HCEC 1CT (cell line): ENCODE measurements at regions not wholly inside any gene's neighbourhood (a gene's known extent, or its start where the extent isn't known, plus 50 kb on each side); places are given as distances from the start of the nearest gene placed in this dataset.

Source experiments
- DNase-seq: peaks from one replicate; pipeline ENCODE4 v3.0.0-alpha.2; 2017

- DNase-seq = no peak
These were observed 345.3 kb downstream of the EN1 start for GRCh38 chr2:118502106-118502505.

DNA sequence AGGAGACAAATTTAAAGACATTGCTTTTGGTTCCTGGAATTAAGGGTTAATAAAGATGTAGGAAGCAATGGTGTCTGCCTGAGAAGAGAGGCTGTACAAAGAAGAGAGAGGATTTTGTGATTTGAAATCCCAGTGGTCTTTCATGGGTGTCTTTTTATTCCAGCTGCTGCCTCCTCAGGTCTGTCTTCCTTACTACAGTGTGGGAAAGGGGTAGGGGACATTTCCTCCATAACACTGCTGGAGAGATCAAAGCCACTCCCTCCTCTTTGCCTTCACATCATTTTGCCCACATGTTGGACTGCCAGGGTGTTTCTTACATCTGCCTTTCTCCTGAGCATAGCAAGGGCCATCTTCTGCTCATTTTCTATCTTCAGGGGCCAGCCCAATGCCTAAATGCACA, 348.5 kb downstream of the EN1 start:
- no peak for DNase-seq

GRCh38 chr2:118496870-118497611, 350.4 kb downstream of the EN1 start:
- DNase-seq = no peak

DNA sequence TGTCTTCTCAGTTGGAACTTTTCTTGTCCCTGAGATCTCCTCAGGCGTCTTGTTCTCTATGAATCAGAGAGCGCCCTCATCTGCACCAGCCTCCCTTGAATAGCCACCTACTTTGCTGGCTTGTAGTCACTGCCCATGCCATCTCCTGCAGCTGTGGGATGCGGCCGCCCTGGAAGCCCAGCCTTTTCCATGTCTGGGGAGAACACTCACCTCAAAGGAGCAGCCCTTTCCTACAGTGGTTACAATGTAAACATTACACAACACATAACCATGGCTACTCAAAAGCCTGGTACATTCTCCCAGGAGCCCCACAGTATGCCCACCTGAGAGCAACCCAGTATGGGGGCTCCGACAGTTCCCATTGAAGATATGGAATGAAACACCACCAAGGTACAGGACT, 351.0 kb downstream of the EN1 start:
- DNase-seq = no peak

- no peak for DNase-seq
These were observed 352.2 kb downstream of the EN1 start for GRCh38 chr2:118495290-118495689.

DNA sequence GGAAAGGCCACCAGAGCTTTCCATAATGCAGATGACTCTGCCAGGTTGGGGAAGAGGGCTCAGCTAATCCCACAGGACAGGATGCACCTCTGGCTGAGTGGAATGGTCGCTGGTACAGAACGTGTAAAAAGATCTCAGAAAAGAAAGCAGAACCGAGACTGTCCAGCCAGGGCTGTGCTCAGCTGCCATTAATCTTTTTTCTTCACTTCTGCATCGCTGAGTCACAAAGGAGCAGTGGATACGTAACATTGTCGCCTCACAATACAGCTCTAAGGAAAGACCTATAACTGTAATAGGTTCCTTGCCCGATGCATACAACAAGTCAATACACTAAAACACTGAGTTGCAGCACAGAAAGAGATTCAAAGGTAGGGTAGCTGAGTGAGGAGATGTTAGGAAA, 354.2 kb downstream of the EN1 start:
- no peak for DNase-seq

- no peak for DNase-seq
These were observed 355.1 kb downstream of the EN1 start for GRCh38 chr2:118492335-118492734.

GRCh38 chr2:118490330-118490729, 357.1 kb downstream of the EN1 start:
- DNase-seq = no peak

DNA sequence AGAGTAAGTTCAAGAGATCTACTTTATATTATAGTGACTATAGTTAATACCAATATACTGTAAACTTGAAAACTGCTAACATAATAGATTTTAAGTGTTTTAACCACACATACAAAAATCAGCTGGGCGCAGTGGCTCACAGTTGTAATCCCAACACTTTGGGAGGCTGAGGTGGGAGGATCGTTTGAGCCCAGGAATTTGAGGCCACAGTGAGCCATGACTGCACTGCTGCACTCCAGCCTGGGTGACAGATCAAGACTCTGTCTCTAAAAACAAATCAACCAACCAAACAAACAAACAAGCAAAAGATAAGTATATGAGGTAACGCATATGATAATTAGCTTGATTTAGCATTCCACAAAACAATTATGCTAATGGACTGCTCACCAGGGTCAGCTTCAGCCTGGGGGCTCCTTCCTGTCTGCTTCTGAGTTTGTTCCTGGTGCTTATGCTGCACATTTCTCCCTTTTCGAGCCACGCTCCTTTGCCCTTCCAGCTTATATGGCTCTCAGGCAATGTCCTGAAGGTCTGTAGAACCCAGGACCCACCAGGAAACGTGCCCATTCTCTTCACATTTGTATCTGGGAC, 357.6 kb downstream of the EN1 start:
- no peak for DNase-seq

DNA sequence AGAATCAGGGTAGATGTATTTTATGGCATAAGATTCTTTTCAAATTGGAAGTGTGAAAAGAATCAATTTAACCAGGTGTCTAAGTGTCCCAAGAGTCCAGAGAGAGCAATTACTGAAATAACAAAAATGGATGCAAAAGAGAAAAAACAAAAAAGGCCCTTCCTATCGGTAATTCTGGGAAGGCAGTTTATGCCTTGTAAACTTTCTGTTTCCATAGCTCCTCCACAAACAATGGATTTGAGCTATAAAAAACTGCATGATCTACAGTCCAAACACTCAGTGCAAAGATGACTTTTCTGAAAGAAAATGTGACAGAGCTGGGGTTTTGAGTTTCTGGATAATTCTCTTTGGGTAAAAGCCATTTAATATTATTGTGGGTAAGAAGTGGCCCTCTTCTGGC, 366.1 kb downstream of the EN1 start:
- no peak for DNase-seq

GRCh38 chr2:118479020-118479419, 368.4 kb downstream of the EN1 start:
- no peak for DNase-seq

- no peak for DNase-seq
These were observed 370.2 kb downstream of the EN1 start for GRCh38 chr2:118477111-118477862.

GRCh38 chr2:118475622-118476205, 371.7 kb downstream of the EN1 start:
- DNase-seq = no peak

- DNase-seq = no peak
These were observed 372.9 kb downstream of the EN1 start for GRCh38 chr2:118474541-118474920.

DNA sequence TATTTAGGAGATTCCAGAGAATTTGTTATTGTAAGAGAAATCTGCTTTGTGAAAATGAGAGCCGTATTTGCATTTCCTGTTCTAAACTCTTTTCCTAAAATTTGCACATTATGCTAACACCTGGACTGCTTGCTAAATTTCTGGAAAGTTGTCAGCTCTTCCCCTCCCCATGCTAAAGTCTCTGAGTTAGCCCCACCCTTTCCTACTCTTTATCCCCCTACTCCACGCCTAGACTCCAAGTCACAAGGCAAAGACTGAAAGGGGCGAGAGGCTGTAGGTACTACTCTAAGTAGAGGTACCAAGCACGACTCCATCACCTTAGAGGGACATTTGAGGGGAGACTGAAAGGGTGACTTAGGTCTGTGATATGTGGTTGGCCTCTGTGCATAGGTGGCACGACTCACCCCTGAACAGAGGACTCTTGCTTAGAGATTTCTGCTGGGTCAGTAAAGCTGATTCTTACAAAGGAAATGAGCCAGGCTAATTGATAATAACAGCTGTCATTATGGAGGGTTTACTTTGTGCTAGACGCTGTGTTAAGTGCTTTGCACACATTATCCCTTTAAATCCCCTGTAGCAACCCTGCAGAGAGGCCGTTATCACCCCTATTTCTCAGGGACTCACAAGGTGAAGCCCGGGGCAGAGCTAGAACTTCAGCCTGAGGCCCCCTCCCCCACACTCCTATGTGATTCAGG, 373.5 kb downstream of the EN1 start:
- DNase-seq = no peak

DNA sequence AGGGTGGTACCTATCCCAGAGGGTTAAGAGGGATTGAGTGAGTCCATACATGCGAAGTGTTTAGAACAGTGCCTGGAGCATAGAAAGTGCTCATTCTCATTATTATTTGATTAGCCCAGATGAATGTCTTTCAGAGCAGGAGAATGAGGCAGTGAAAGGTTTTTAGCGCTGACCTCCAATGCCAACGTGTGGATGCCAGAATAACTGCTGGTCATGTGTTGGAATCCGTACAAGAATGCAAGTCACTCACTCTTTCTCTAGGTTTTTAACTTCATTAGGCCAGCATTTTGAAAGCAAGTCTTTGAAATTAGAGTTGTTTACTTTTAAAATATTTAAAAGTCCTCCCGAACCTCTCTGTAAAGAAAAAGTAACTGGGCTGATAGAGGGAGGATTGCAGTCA, 374.2 kb downstream of the EN1 start:
- no peak for DNase-seq

GRCh38 chr2:118470297-118470696, 377.2 kb downstream of the EN1 start:
- DNase-seq = no peak

GRCh38 chr2:118469103-118469502, 378.3 kb downstream of the EN1 start:
- no peak for DNase-seq

- no peak for DNase-seq
These were observed 376.4 kb downstream of the INSIG2 start for GRCh38 chr2:118464546-118465265.

- DNase-seq = no peak
These were observed 375.8 kb downstream of the INSIG2 start for GRCh38 chr2:118464046-118464445.

GRCh38 chr2:118460425-118460824, 372.2 kb downstream of the INSIG2 start:
- DNase-seq = no peak

DNA sequence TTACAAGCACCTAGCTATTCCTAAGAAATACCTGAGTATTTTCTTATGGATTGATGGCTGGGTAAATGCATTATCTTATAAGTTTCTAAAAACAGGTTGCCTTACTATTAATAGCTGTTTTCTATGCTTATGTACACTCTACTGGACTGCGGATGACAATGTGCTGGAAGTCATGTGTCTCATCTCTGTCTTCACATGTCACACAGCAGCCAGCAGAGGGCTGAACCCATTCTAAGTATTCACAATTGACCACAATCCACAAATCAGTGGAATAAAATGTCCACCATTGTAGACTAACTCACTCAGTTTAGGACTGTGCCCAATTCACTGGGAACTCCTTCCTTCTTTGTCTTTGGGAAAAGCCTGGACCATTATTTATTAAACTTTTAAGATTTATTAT, 371.2 kb downstream of the INSIG2 start:
- no peak for DNase-seq

DNA sequence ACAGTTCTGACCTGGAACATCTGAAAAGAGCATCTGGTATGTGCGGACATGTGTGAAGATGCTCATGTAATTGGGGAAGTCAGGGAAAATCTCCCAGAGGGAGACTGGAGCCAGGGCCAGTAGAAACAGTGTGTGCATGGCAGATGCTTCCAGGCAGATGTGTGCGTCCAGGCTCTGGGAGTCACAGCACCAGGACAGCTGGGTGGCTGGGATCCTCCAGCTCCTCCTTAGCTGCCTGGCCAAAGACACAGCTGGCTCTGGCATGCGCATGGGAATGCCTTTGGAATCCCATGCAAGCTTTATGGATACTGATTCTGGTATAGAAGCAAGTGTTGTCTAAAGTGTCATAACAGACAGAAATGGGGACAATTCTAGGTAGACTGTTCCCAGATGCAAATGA, 369.7 kb downstream of the INSIG2 start:
- no peak for DNase-seq
